NCI-H1436 (cell line): ENCODE measurements at regions not wholly inside any gene's neighbourhood (a gene's known extent, or its start where the extent isn't known, plus 50 kb on each side); places are given as distances from the start of the nearest gene placed in this dataset.
"Not testable (repeated sequence)": the region's sequence is repeated elsewhere in the genome, so short reads cannot be mapped to it uniquely, and the experiment has no call there.

Experiments used
- DNase-seq: peaks from one replicate; lab custom pipeline; 2025; lab: John Stamatoyannopoulos, UW

DNA sequence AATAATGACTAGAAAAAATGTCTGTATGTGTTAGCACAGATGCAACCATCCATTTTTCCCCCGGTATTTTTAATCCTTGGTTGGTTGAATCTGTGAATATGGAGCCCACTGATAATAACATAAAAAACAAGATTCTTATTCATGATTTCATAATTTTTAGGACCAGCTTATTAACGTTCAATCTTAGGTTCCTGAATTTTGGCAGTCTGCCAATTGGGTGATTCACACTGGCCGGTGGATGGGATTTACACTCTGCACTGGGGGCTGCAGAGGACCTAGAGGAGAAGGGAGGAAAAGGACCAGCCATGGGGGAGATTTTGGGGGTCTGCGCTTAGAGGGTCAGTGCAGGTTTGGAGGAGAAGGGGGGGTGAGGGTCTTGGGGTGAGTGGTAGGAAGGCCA lies 327.9 kb downstream of the ACTR3B start:
- no peak for DNase-seq

- no peak for DNase-seq
Measured at GRCh38 chr7:153088601-153089000, 329.0 kb downstream of the ACTR3B start.

GRCh38 chr7:153090209-153090608 lies 330.7 kb downstream of the ACTR3B start:
- no peak for DNase-seq

GRCh38 chr7:153090764-153091163 lies 331.2 kb downstream of the ACTR3B start:
- DNase-seq = no peak

- DNase-seq = no peak
Measured at GRCh38 chr7:153091477-153091876, 331.9 kb downstream of the ACTR3B start.

- DNase-seq = no peak
Measured at GRCh38 chr7:153097511-153098201, 338.1 kb downstream of the ACTR3B start.

GRCh38 chr7:153099235-153099634 lies 339.7 kb downstream of the ACTR3B start:
- DNase-seq = no peak

DNA sequence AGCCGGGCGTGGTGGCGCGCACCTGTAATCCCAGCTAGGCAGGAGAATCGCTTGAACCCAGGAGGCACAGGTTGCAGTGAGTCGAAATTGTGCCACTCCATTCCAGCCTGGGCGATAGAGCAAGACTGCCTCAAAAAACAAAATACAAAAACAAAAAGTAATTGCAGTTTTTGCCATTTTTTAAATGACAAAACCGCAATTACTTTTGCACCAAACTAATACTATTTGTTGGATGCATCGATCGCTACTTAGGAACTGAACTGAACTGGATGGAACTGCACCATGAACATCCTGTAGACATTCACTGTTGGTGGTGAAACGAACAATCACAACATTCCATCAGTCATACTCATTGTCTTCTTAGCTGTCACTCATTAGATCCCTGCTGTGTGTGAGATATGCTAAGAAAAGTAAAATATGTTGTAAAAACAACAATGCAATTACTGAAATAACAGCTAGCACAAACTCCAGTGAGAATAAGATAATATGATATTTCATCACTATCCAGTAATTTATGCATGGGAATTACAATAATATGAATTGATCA lies 341.2 kb downstream of the ACTR3B start:
- no peak for DNase-seq

DNA sequence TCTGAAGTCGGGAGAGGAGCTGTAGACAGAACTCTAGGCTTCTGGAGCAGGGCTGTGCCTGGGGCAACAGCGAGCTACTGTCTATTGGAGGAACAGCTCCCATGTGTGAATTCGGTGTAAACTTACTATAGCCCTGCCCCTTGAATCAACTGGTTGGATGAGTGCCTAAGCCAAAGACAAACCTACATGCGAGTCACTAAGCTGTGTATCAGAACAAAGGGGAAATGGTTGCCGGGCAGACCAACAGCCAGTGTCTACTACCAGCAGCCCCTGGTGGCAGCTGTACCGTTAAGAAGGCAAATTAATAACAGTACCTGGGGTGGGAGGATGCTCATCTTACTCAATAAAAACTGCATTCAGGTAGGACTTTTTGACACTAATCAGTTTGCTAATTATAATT lies 343.6 kb downstream of the ACTR3B start:
- DNase-seq = no peak

- no peak for DNase-seq
Measured at GRCh38 chr7:153107826-153108225, 348.3 kb downstream of the ACTR3B start.

- DNase-seq = no peak
Measured at GRCh38 chr7:153109566-153109965, 350.0 kb downstream of the ACTR3B start.

GRCh38 chr7:153110606-153111005 lies 351.1 kb downstream of the ACTR3B start:
- no peak for DNase-seq

GRCh38 chr7:153122255-153122654 lies 362.7 kb downstream of the ACTR3B start:
- not testable (repeated sequence) for DNase-seq

DNA sequence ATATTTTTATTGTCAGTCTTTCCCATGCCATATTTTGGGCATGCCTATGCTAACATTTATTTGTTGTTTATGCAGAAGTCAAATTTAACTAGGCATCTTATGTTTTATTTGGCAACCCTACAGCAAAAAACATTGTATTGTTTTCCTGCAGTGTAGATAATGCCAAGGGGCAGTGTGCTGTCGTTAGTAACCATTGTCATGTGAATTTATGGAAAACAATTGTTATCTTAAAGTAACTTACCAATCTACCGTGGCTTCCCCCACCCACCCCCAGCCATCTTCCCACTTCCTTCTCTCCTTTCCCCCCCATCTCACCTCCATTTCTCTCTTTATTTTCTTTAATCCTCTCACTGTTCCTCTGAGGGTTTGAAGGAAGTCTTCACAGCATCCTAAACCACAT lies 370.5 kb downstream of the ACTR3B start:
- no peak for DNase-seq

- no peak for DNase-seq
Measured at GRCh38 chr7:153151766-153152165, 392.2 kb downstream of the ACTR3B start.

GRCh38 chr7:153152801-153153422 lies 393.4 kb downstream of the ACTR3B start:
- no peak for DNase-seq

DNA sequence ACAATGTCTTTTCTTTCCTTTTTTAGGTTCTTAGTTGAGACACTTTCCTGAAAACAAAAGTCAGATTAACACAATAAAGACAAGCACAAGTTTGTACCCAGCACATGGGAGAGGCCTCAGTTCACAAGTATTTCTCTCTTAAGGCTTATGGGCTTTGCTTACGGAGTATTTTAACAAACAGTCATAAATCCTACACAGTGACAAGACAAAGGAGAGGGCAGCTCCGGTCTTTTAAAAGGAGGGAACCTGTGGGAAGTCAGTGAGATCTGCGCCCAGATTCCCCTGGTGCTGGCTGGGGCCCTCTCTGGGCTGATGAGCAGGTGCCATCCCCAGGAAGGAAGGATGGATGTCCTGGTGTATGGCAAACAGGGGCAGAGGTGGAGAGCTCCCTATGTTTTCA lies 398.6 kb downstream of the ACTR3B start:
- DNase-seq = no peak

GRCh38 chr7:153170287-153170686 lies 410.7 kb downstream of the ACTR3B start:
- DNase-seq = no peak

DNA sequence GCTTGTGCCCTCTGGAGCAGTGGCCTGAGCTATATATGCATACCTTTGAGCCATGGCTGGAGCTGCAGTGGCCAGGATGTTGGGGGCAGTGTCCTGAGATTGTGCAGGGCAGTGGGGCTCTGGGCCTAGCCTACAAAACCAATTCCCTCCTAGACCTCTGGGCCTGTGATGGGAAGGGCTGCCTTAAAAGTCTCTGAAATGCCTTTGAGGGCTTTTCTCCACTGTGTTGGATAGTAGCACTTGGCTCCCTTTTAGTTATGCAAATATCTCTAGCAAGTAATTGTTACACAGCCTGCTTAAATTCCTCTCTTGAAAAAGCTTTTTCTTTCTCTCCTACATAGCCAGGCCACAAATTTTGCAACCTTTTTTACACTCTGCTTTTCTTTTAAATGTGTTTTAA lies 426.4 kb downstream of the ACTR3B start:
- DNase-seq = no peak

DNA sequence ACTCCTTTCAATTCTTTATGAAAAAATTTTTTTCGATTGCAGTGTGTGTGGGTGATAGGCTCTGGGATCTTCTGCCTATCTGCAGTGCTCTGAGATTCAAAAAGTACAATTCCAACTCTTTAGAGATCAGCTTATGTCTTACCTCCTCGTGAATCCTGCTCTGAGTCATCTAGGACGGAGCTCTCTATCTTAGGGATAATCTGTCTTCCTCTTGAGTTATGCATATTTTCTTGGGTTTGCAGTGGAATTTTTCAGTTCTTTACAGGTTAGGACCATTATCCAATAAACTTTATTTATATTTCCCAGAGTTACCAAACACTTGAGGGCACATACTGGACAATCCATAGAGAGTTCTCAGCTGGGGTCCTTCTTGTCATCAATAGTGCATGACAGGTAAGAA lies 428.6 kb downstream of the ACTR3B start:
- DNase-seq = no peak

DNA sequence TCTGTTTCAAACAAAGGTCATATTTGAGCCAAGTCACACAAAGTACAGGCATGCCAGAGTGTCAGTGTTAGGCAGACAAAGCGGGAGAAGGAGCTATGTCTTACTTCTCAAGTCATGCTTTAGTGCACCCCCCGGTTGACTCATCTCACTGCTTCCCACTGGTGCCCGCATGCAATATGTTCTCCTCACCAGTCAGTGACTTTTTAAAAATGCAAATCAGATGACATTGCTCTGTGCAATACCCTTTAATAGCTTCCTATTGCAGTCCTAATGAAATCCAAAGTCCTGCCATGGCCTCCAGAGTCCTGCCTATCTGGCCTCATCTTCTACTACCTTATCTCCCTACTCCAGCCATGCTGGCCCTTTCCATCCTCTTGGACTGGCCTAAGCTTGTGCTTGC lies 429.1 kb downstream of the ACTR3B start:
- no peak for DNase-seq

GRCh38 chr7:153190452-153190851 lies 430.9 kb downstream of the ACTR3B start:
- no peak for DNase-seq

- no peak for DNase-seq
Measured at GRCh38 chr7:153190986-153191385, 431.4 kb downstream of the ACTR3B start.

DNA sequence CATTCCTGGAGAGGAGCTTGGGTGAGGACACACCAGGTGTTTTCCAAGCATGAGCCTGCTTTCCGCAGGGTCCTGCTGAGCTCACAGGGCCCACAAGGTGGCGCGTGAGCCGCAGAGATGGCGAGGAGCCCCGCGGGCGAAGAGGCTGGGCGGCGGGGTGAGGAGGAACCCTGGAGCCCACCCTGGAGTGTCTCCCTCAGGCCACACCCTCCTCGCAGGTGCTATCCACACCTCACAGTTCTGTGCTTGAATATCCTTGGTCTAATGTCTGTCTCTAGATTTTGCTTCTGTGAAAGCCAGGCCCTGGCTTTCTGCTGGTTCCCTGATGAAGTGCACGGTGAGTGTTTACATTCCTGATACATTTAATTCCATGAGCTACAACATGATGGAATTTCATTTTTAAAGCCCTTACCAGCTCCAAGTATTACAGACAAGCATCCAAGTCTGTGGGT lies 433.6 kb downstream of the ACTR3B start:
- no peak for DNase-seq
